ELF-1 (cell line): ENCODE measurements at regions not wholly inside any gene's neighbourhood (a gene's known extent, or its start where the extent isn't known, plus 50 kb on each side); places are given as distances from the start of the nearest gene placed in this dataset.
A peak's percentile ranks its signal among the peaks of the same experiment; 100 is the strongest.
"Not testable (repeated sequence)": the region's sequence is repeated elsewhere in the genome, so short reads cannot be mapped to it uniquely, and the experiment has no call there.

Source experiments
- DNase-seq: peaks from one replicate; pipeline ENCODE4 v3.0.0-alpha.2; 2016; ENCODE audit warnings: low read depth, low spot score

GRCh38 chr7:120066898-120067297, 206.1 kb upstream of the KCND2 start:
- not testable (repeated sequence) for DNase-seq

GRCh38 chr7:120070201-120070600, 202.8 kb upstream of the KCND2 start:
- DNase-seq = no peak

- no peak for DNase-seq
These were observed 195.2 kb upstream of the KCND2 start for GRCh38 chr7:120077777-120078176.

- no peak for DNase-seq
These were observed 194.0 kb upstream of the KCND2 start for GRCh38 chr7:120079022-120079421.

GRCh38 chr7:120079704-120080103, 193.3 kb upstream of the KCND2 start:
- no peak for DNase-seq

GRCh38 chr7:120086468-120086867, 186.5 kb upstream of the KCND2 start:
- DNase-seq = not testable (repeated sequence)

- DNase-seq = peak; percentile 51
These were observed 183.0 kb upstream of the KCND2 start for GRCh38 chr7:120089968-120090367.

GRCh38 chr7:120091807-120092206, 181.2 kb upstream of the KCND2 start:
- no peak for DNase-seq

- DNase-seq = no peak
These were observed 176.0 kb upstream of the KCND2 start for GRCh38 chr7:120097020-120097419.

GRCh38 chr7:120097774-120098173, 175.2 kb upstream of the KCND2 start:
- DNase-seq = no peak

GRCh38 chr7:120108376-120108775, 164.6 kb upstream of the KCND2 start:
- DNase-seq = no peak

GRCh38 chr7:120110169-120110568, 162.8 kb upstream of the KCND2 start:
- DNase-seq = peak; percentile 60

GRCh38 chr7:120114626-120115025, 158.3 kb upstream of the KCND2 start:
- no peak for DNase-seq

- no peak for DNase-seq
These were observed 149.4 kb upstream of the KCND2 start for GRCh38 chr7:120123528-120123927.

GRCh38 chr7:120131096-120131839, 141.7 kb upstream of the KCND2 start:
- no peak for DNase-seq

GRCh38 chr7:120138497-120138896, 134.5 kb upstream of the KCND2 start:
- no peak for DNase-seq

- DNase-seq = no peak
These were observed 116.5 kb upstream of the KCND2 start for GRCh38 chr7:120156476-120156875.

GRCh38 chr7:120160166-120160565, 112.8 kb upstream of the KCND2 start:
- no peak for DNase-seq

- no peak for DNase-seq
These were observed 109.5 kb upstream of the KCND2 start for GRCh38 chr7:120163449-120163848.

- no peak for DNase-seq
These were observed 107.7 kb upstream of the KCND2 start for GRCh38 chr7:120165227-120165626.

- no peak for DNase-seq
These were observed 104.9 kb upstream of the KCND2 start for GRCh38 chr7:120168066-120168465.

- DNase-seq = no peak
These were observed 102.8 kb upstream of the KCND2 start for GRCh38 chr7:120169996-120170783.

- DNase-seq = no peak
These were observed 102.1 kb upstream of the KCND2 start for GRCh38 chr7:120170834-120171233.
